Activated T-helper 1 cell treated with anti-CD3 and anti-CD28 coated beads, Interleukin-12 subunit alpha, Interleukin-12 subunit beta, Interleukin-2, Interleukin-4 antibody, amounts not matched to agents 30 ng/mL and 10 ng/mL and 1 ng/mL, durations not matched to agents 14 hours and 24 hours and 36 hours (primary cell): ENCODE measurements at regions not wholly inside any gene's neighbourhood (a gene's known extent, or its start where the extent isn't known, plus 50 kb on each side); places are given as distances from the start of the nearest gene placed in this dataset.

Experiments
- DNase-seq: peaks from one replicate; pipeline ENCODE4 v3.0.0; 2021; ENCODE audit warnings: low spot score
- H3K27ac Mint-ChIP-seq: one replicate; pipeline ENCODE4 v1.8.0; 2021; ENCODE audit warnings: mild to moderate bottlenecking, mixed read lengths
- H3K27me3 Mint-ChIP-seq: one replicate; pipeline ENCODE4 v1.8.0; 2022; ENCODE audit warnings: mild to moderate bottlenecking, moderate library complexity, mixed read lengths; ENCODE audit not compliant: insufficient read depth
- H3K36me3 Mint-ChIP-seq: one replicate; pipeline ENCODE4 v1.8.0; 2021; ENCODE audit warnings: low read depth, mixed read lengths
- H3K4me1 Mint-ChIP-seq: one replicate; pipeline ENCODE4 v1.8.0; 2021; ENCODE audit warnings: low read depth, mixed read lengths
- H3K4me3 Mint-ChIP-seq: one replicate; pipeline ENCODE4 v1.8.0; 2021; ENCODE audit warnings: mild to moderate bottlenecking, moderate library complexity, mixed read lengths
- H3K9me3 Mint-ChIP-seq: one replicate; pipeline ENCODE4 v1.8.0; 2021; ENCODE audit warnings: mixed read lengths
- intact Hi-C: fragments of 100-400 bp; cut with micrococcal nuclease; formaldehyde crosslinking; loops from one replicate; pipeline ENCODE4 v1.15.1; 2024

DNA sequence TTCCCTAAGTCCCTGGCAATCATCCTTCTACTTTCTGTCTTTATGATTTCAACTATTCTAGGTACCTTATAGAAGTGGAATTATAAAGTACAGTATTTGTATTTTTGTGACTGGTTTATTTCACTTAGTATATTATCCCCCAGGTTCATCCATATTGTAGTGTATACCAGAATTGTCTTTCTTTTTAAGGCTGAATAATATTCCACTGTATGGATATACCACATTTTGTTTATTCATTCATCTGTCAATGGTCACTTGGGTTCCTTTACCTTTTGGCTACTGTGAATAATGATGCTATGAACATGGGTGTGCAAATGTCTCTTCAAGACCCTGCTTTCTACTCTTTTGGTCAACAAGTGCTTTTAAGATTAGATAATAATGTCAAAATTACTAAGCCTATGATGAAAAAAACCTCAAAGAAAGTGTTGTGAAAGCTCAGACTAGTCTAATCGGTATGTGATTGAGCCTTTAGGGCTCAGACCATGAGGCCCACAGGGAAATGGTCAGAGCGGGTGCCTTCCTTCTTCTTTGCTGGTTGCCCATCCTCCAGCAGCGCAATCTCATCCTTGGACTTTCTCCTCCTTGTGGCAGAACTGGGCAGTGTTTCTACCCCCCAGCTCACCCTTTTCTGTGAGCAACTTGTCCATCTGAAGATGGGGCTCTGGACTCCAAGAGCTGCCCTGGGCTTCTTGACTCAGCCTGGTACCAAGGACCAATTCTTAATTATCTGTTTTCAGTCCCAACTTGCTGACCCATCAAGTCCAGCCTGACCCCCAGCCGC lies 105.4 kb downstream of the TTC8 start:
- Mint-ChIP-seq H3K36me3 (no peaks in the 10 kb centered on the region), H3K4me1 (no peaks in the 10 kb centered on the region), H3K9me3 (no peaks in the 10 kb centered on the region), H3K27me3 (peaks cover 3% of the 10 kb centered on the region), H3K27ac (no peak overlapping the region), H3K4me3 (no peak overlapping the region)
- DNase-seq, result no peak
- intact Hi-C loops, result no loop called here

DNA sequence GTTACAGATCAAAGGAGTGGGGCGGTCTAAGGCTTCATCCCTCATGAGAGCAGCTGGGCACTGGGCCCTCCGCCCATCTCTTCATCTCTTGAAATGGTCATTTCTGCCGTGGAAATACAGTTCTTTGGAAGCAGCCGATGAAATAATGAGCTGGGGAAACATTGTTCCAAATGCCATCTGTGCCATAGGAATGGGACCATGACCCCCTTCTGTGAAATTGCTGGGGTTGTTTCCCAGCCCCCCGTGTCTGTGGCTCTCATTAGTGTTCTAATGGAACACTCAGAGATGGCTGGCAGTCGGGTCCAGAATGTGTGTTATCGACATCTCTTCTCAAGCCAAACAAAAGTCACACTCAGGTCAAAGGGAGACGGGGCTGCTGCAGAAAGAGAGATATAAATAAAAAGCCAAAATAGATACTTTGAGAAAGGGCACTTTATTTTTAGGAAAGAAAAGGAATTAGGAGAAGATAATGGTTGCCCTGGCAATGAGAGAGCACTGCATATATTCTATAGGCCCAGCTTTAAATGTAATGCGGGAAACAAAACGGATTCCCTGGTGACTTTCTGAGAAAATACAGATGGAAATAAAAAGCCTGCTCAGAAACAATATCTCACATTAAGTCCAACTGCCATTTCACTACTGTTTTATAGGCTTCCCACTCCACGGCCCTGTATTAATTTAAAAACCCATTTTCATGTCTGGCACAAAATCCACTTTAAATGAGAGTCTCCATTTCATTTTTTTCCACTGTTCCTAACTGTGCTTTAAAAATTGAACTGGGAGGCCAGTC lies 107.1 kb downstream of the TTC8 start:
- intact Hi-C loops, result no loop called here
- no peak overlapping the region for H3K27ac Mint-ChIP-seq
- peaks cover 3% of the 10 kb centered on the region for H3K27me3 Mint-ChIP-seq
- DNase-seq, result no peak
- H3K4me3 Mint-ChIP-seq, result no peak overlapping the region
- H3K36me3 Mint-ChIP-seq, result no peaks in the 10 kb centered on the region
- no peaks in the 10 kb centered on the region for H3K9me3 Mint-ChIP-seq
- no peaks in the 10 kb centered on the region for H3K4me1 Mint-ChIP-seq

- no peaks in the 10 kb centered on the region for H3K36me3 Mint-ChIP-seq
- no peak overlapping the region for H3K4me3 Mint-ChIP-seq
- H3K27ac Mint-ChIP-seq, result no peak overlapping the region
- peaks cover 5% of the 10 kb centered on the region for H3K27me3 Mint-ChIP-seq
- no peaks in the 10 kb centered on the region for H3K4me1 Mint-ChIP-seq
- DNase-seq, result no peak
- no peaks in the 10 kb centered on the region for H3K9me3 Mint-ChIP-seq
- intact Hi-C loops, result no loop called here
Measured at GRCh38 chr14:88933191-88933590, 108.7 kb downstream of the TTC8 start.

DNA sequence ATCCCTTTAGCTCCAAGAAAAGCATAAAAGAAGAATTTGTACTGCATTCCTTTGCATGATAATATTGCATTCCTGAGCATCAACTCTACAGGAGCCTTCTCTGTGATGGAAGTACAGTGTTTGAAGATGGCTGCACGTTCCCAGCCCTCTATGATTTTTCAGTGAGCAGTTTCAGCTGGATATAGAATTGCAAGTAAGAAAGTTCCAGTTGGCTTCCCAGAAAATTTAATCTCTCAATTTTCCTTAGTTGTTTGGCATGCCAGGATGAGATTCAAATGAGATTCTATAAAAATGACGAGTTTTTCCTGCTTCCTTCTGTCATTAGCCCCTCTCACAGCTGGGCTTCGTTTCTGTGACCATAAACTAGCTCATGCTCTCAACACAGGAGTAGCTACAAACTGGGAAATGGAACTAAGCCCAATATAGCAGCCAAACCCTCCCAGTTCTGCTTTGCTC lies 109.9 kb downstream of the TTC8 start:
- intact Hi-C loops, result no loop called here
- no peak overlapping the region for H3K4me3 Mint-ChIP-seq
- H3K36me3 Mint-ChIP-seq, result no peaks in the 10 kb centered on the region
- no peak for DNase-seq
- no peaks in the 10 kb centered on the region for H3K9me3 Mint-ChIP-seq
- no peaks in the 10 kb centered on the region for H3K4me1 Mint-ChIP-seq
- H3K27ac Mint-ChIP-seq, result no peak overlapping the region
- peaks cover 5% of the 10 kb centered on the region for H3K27me3 Mint-ChIP-seq

DNA sequence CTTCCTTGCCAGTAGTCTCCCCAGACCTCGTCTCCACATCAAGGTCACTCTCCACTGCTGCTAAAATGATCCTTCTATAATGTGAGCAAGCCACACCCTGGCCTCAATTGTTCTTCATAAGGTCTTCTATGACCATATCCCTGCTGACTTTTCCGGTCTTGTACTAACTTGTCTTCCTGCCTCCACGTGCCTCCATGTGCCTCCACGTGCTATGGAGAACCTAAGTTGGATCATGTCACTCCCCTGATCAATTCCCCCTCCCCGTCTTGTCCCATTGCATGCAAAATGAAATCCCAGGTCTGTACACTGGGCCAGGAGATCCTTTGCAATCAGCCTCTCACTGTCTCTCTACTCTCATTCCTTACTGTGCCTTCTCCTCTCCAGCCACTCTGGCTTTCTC lies 110.6 kb downstream of the TTC8 start:
- Mint-ChIP-seq H3K9me3 (no peaks in the 10 kb centered on the region), H3K27ac (no peak overlapping the region), H3K27me3 (peaks cover 5% of the 10 kb centered on the region), H3K36me3 (no peaks in the 10 kb centered on the region), H3K4me1 (no peaks in the 10 kb centered on the region), H3K4me3 (no peak overlapping the region)
- DNase-seq, result no peak
- intact Hi-C loops, result no loop called here

GRCh38 chr14:88937706-88938105 lies 113.3 kb downstream of the TTC8 start:
- intact Hi-C loops, result no loop called here
- Mint-ChIP-seq H3K36me3 (no peaks in the 10 kb centered on the region), H3K27me3 (peaks cover 2% of the 10 kb centered on the region), H3K4me1 (no peaks in the 10 kb centered on the region), H3K9me3 (no peaks in the 10 kb centered on the region), H3K4me3 (no peak overlapping the region), H3K27ac (no peak overlapping the region)
- no peak for DNase-seq

GRCh38 chr14:88940671-88941070 lies 116.2 kb downstream of the TTC8 start:
- Mint-ChIP-seq H3K4me3 (no peak overlapping the region), H3K36me3 (no peaks in the 10 kb centered on the region), H3K27me3 (peaks cover 2% of the 10 kb centered on the region), H3K9me3 (no peaks in the 10 kb centered on the region), H3K27ac (no peak overlapping the region), H3K4me1 (no peaks in the 10 kb centered on the region)
- intact Hi-C loops, result no loop called here
- no peak for DNase-seq

DNA sequence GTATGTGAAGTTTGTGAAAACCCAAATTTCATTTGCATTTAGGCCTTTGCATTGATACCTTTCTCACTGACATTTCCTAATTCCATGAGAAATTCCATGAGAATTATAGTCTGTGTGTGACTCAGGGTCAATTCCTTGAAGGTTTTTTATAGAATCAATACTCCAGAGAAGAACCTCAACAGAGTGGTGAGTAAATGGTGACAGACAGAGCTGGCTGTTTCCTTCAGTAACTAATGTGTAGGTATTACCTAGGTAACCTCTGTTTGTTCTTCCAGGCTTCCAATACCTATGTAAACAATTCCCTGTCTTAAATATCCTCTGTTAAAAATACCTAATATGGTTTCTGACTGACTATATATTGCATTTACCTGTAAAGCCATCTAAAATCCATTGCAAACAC lies 117.0 kb downstream of the TTC8 start:
- Mint-ChIP-seq H3K36me3 (no peaks in the 10 kb centered on the region), H3K27me3 (peaks cover 2% of the 10 kb centered on the region), H3K27ac (no peak overlapping the region)

GRCh38 chr14:88947646-88948598 lies 123.5 kb downstream of the TTC8 start:
- H3K4me1 Mint-ChIP-seq, result no peaks in the 10 kb centered on the region
- intact Hi-C loops, result no loop called here

More for the DNA sequence above, 117.0 kb downstream of the TTC8 start:
- H3K4me3 Mint-ChIP-seq, result no peak overlapping the region
- no peak for DNase-seq
- intact Hi-C loops, result no loop called here
- H3K4me1 Mint-ChIP-seq, result no peaks in the 10 kb centered on the region
- H3K9me3 Mint-ChIP-seq, result no peaks in the 10 kb centered on the region

GRCh38 chr14:88950069-88950468 lies 125.6 kb downstream of the TTC8 start:
- Mint-ChIP-seq H3K9me3 (peaks cover 33% of the 10 kb centered on the region), H3K27ac (no peak overlapping the region), H3K4me1 (no peaks in the 10 kb centered on the region), H3K4me3 (no peak overlapping the region), H3K36me3 (no peaks in the 10 kb centered on the region), H3K27me3 (peaks cover 3% of the 10 kb centered on the region)
- intact Hi-C loops, result no loop called here
- no peak for DNase-seq

More at GRCh38 chr14:88947646-88948598, 123.5 kb downstream of the TTC8 start:
- peaks cover 1% of the 10 kb centered on the region for H3K27me3 Mint-ChIP-seq
- no peak overlapping the region for H3K4me3 Mint-ChIP-seq
- no peak overlapping the region for H3K27ac Mint-ChIP-seq
- peaks cover 22% of the 10 kb centered on the region for H3K9me3 Mint-ChIP-seq
- no peak for DNase-seq
- H3K36me3 Mint-ChIP-seq, result no peaks in the 10 kb centered on the region

DNA sequence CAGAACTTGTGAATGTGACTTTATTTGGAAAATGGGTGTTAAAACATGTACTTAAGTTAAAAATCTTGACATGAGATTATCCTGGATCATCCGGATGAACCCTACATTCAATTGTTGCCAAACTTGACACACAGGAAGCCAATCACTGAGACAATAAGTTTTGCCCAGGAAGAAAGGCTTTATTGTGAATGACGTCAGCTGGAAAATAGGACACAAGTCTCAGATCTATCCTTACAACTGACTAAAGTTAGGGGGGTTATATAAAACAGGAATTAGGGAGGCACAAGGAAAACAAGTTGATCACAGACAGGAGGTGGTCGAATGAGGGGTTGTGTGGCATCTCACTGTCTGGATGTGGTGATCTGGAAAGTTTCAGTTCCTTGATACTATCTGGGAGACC lies 126.9 kb downstream of the TTC8 start:
- Mint-ChIP-seq H3K4me3 (no peak overlapping the region), H3K36me3 (no peaks in the 10 kb centered on the region), H3K27ac (no peak overlapping the region), H3K9me3 (peaks cover 33% of the 10 kb centered on the region), H3K27me3 (peaks cover 3% of the 10 kb centered on the region), H3K4me1 (no peaks in the 10 kb centered on the region)
- no peak for DNase-seq
- intact Hi-C loops, result no loop called here

GRCh38 chr14:88952901-88953300 lies 128.4 kb downstream of the TTC8 start:
- intact Hi-C loops, result no loop called here
- Mint-ChIP-seq H3K9me3 (peaks cover 33% of the 10 kb centered on the region), H3K4me1 (no peaks in the 10 kb centered on the region), H3K27ac (no peak overlapping the region), H3K4me3 (no peak overlapping the region), H3K27me3 (peaks cover 3% of the 10 kb centered on the region), H3K36me3 (no peaks in the 10 kb centered on the region)
- no peak for DNase-seq
